AG04450 (cell line): ENCODE measurements at regions not wholly inside any gene's neighbourhood (a gene's known extent, or its start where the extent isn't known, plus 50 kb on each side); places are given as distances from the start of the nearest gene placed in this dataset.

ENCODE experiments used
- CTCF ChIA-PET: fragments of 300-600, 350-600 bp; formaldehyde crosslinking; extraction: SDS; loops from one replicate; lab custom pipeline; 2022; ENCODE audit warnings: antibody characterized with exemption, inconsistent platforms; lab: Charles Lee
- POLR2A ChIA-PET: fragments of 350-600 bp; formaldehyde crosslinking; extraction: SDS; loops from one replicate; lab custom pipeline; 2021; ENCODE audit warnings: antibody characterized with exemption, inconsistent platforms; lab: Yijun Ruan, JAX
- DNase-seq: peaks from one replicate; pipeline ENCODE4 v3.0.0-alpha.2; 2011; ENCODE audit warnings: low read depth, low spot score
- H3K27ac ChIP-seq: one replicate; pipeline ENCODE4 v1.5.1; 2012; ENCODE audit warnings: low read depth, low read length, control low read depth
- H3K27me3 ChIP-seq: one replicate; pipeline ENCODE4 v1.6.0; 2012; ENCODE audit warnings: low read length; ENCODE audit not compliant: control insufficient read depth, insufficient read depth
- H3K4me3 ChIP-seq: 2 replicates; pipeline ENCODE4 v1.5.1; 2011; ENCODE audit warnings: mild to moderate bottlenecking, low read depth, low read length, control low read depth
- H3K9me3 ChIP-seq: 2 replicates; pipeline ENCODE4 v1.5.1; 2012; ENCODE audit warnings: low read length; ENCODE audit not compliant: control insufficient read depth, insufficient read depth
- CTCF ChIP-seq: IDR thresholded peaks from 2 replicates; pipeline ENCODE4 v1.5.1; 2011; ENCODE audit warnings: low read depth, low read length, control low read depth, inconsistent platforms

DNA sequence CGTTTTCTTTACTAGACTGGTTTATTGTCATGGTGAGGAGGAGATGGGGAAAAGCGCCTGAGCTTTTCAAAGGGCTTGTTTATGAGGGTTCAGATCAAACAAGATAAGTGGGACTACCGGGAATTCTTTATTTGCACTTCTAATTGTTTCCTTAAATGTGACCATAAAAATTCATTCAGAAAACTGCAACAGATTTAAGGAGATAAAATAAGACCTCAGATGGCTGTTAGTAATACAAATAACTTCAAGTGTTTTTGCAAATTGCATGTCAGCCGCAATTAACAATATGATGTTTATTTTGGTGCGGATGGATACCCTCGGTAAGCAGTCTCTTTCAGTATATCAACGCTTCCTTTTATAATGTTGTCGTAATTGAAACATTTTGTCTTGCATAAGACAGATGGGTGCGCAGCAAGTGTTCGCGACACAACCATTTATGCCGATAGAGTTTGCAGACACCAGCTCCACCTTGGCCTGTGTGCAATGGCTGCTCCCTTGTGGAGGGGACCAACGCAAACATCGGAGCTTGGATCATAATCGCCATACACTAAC lies 151.0 kb downstream of the C4orf33 start:
- no peak for TF ChIP-seq CTCF
- H3K27ac ChIP-seq: no peak overlapping the region
- H3K27me3 ChIP-seq: no peaks in the 10 kb centered on the region
- ChIA-PET POLR2A (no interaction called here), CTCF (no interaction called here)
- DNase-seq: no peak
- H3K4me3 ChIP-seq: no peak overlapping the region
- H3K9me3 ChIP-seq: no peaks in the 10 kb centered on the region

DNA sequence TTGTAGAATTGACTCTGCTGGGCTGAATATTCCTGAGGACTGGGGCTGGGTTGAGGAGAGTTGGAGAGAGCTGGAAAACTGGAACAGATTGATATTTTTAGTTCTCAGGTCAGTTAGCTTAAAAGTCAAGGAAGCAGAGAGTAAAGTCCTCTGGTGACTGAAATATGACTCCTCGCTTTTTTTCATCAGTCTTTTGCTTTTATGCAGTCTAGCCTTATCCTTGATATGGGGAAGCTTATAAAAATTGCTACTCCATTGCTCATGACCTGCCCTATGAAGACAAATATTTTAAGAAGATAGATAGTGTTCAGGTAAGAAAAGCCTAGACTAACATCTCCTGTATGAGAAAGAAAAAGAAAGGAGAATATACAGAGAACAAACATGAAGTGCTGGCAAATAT lies 152.7 kb downstream of the C4orf33 start:
- no peaks in the 10 kb centered on the region for H3K9me3 ChIP-seq

GRCh38 chr4:129254126-129254525 lies 158.2 kb downstream of the C4orf33 start:
- no peak for DNase-seq
- CTCF ChIA-PET: no interaction called here
- H3K27me3 ChIP-seq: no peaks in the 10 kb centered on the region
- no peaks in the 10 kb centered on the region for H3K9me3 ChIP-seq
- POLR2A ChIA-PET: no interaction called here
- no peak overlapping the region for H3K4me3 ChIP-seq
- TF ChIP-seq CTCF: no peak
- H3K27ac ChIP-seq: no peak overlapping the region

More for the DNA sequence above, 152.7 kb downstream of the C4orf33 start:
- Histone ChIP-seq H3K27ac (no peak overlapping the region), H3K27me3 (no peaks in the 10 kb centered on the region), H3K4me3 (no peak overlapping the region)
- POLR2A ChIA-PET: no interaction called here
- no peak for TF ChIP-seq CTCF
- no peak for DNase-seq
- CTCF ChIA-PET: no interaction called here

DNA sequence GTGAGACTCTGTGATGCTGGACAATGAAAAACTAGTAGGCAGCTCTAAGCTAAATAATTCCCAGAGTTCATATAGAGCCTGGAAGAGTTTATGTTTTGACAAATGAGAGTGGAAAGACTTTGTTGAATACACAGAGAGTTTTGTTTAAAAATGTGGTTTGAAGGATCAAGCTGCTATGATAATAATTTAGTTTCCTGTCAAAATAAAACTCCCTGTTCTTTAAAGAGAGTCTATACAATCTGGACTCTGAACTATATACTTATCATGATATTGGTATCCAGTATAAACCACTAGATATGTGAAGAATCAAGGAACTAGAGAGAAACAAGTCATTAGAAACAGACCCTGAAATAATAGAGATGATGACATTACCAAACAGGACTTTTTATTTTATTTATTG lies 158.6 kb downstream of the C4orf33 start:
- Histone ChIP-seq H3K4me3 (no peak overlapping the region), H3K27ac (no peak overlapping the region), H3K27me3 (no peaks in the 10 kb centered on the region), H3K9me3 (no peaks in the 10 kb centered on the region)
- ChIA-PET CTCF (no interaction called here), POLR2A (no interaction called here)
- DNase-seq: no peak
- no peak for TF ChIP-seq CTCF

DNA sequence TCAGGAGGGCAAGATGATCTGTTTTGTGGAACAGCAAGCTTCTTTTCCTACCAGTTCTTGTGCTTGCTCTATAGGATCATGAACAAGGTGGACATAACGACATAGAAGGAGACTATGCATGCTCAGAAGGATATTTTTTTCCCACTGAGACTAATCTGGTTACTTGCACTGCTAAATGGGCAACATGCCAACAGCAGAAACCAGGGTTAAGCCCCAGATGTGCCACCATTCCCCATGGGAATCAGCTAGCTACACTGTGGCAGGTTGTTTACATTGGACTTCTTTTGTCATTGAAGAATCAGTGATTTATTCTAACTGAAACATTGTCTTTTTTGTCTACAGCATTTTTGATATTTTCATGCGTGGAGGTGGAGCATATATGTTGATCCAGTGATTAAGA lies 165.6 kb downstream of the C4orf33 start:
- no peaks in the 10 kb centered on the region for H3K27me3 ChIP-seq
- H3K27ac ChIP-seq: no peak overlapping the region
- no peak overlapping the region for H3K4me3 ChIP-seq
- no peak for TF ChIP-seq CTCF
- CTCF ChIA-PET: no interaction called here
- POLR2A ChIA-PET: no interaction called here
- no peaks in the 10 kb centered on the region for H3K9me3 ChIP-seq
- no peak for DNase-seq
